HEK293T (cell line): ENCODE measurements at regions not wholly inside any gene's neighbourhood (a gene's known extent, or its start where the extent isn't known, plus 50 kb on each side); places are given as distances from the start of the nearest gene placed in this dataset.

Experiments
- BHLHE40 ChIP-seq: fragments of 450-650 bp; IDR thresholded peaks from 2 replicates; pipeline ENCODE4 v1.6.1; 2016; ENCODE audit warnings: mild to moderate bottlenecking, moderate library complexity, borderline replicate concordance
- CTBP1 ChIP-seq: fragments of 450-650 bp; IDR thresholded peaks from 2 replicates; pipeline ENCODE4 v1.6.1; 2016; ENCODE audit warnings: borderline replicate concordance
- ELF4 ChIP-seq: fragments of 450-650 bp; IDR thresholded peaks from 2 replicates; pipeline ENCODE4 v1.6.1; 2017; ENCODE audit warnings: antibody characterized with exemption
- FOXK2 ChIP-seq: fragments of 450-650 bp; IDR thresholded peaks from 2 replicates; pipeline ENCODE4 v1.6.1; 2016; ENCODE audit warnings: mild to moderate bottlenecking
- FOXM1 ChIP-seq: fragments of 450-650 bp; IDR thresholded peaks from 2 replicates; pipeline ENCODE4 v1.6.1; 2017; ENCODE audit warnings: mild to moderate bottlenecking, borderline replicate concordance
- HDGF ChIP-seq: fragments of 450-650 bp; IDR thresholded peaks from 2 replicates; pipeline ENCODE4 v1.6.1; 2017; ENCODE audit warnings: antibody characterized with exemption, borderline replicate concordance
- NFRKB ChIP-seq: fragments of 450-650 bp; IDR thresholded peaks from 2 replicates; pipeline ENCODE4 v1.6.1; 2016; ENCODE audit warnings: mild to moderate bottlenecking, moderate library complexity
- PKNOX1 ChIP-seq: fragments of 450-650 bp; IDR thresholded peaks from 2 replicates; pipeline ENCODE4 v1.6.1; 2016
- SP1 ChIP-seq: fragments of 450-650 bp; IDR thresholded peaks from 2 replicates; pipeline ENCODE4 v1.6.1; 2017
- SUZ12 ChIP-seq: fragments of 450-650 bp; IDR thresholded peaks from 2 replicates; pipeline ENCODE4 v1.6.1; 2016; ENCODE audit warnings: mild to moderate bottlenecking
- TARDBP ChIP-seq: fragments of 450-650 bp; IDR thresholded peaks from 2 replicates; pipeline ENCODE4 v1.6.1; 2016
- ZNF384 ChIP-seq: fragments of 450-650 bp; IDR thresholded peaks from 2 replicates; pipeline ENCODE4 v1.6.1; 2016

GRCh38 chr2:160932960-160933359 lies 227.3 kb upstream of the TANK start:
- TF ChIP-seq TARDBP (no peak), ELF4 (no peak), BHLHE40 (no peak), FOXM1 (no peak), CTBP1 (no peak), SUZ12 (no peak), HDGF (no peak), FOXK2 (no peak), PKNOX1 (no peak), ZNF384 (no peak), SP1 (no peak), NFRKB (no peak)
